ENCODE measurements at regions not wholly inside any gene's neighbourhood (a gene's known extent, or its start where the extent isn't known, plus 50 kb on each side); places are given as distances from the start of the nearest gene placed in this dataset.

DNA sequence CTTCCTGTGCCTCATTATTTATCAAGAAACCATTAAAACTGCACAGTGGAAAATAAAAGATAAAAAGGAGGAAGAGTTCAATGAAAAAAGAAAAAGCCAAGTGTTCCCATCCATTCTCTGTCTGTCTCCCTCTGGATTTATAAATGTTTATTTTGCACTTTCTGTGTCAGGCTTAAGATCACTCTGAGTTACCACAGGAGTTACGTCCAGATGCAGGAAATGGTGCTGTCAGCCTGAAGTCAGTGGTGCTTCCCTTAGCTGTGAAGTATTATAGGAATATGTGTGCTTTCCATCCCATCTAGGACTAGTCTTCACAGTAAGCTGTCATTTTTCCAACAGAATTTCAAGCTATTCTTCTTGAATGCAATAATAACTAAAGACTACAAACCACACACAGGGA, 420.2 kb downstream of the KCTD12 start:
- CTCF ChIA-PET (ENCODE audit: partially characterized antibody): no interaction called here
- no peak for DNase-seq
- Histone ChIP-seq H3K4me3 (ENCODE audit: low read length in 2 of 2) (no peak overlapping the region), H3K27me3 (ENCODE audit: insufficient read depth, low read length) (no peaks in the 10 kb centered on the region), H3K9me3 (ENCODE audit: control insufficient read depth in 1 of 2, low read length in 2 of 2) (no peaks in the 10 kb centered on the region), H3K4me1 (ENCODE audit: insufficient read depth, low read length) (no peaks in the 10 kb centered on the region), H3K27ac (ENCODE audit: low read depth, low read length) (no peak overlapping the region), H3K36me3 (ENCODE audit: insufficient read depth, low read length) (no peaks in the 10 kb centered on the region)
- Mint-ChIP-seq H3K4me1 (no peaks in the 10 kb centered on the region), H3K9me3 (peaks cover 0 to 2% (median 0%) of the 10 kb centered on the region in 8 donors), H3K36me3 (no peaks in the 10 kb centered on the region), H3K27ac (no peak overlapping the region), H3K27me3 (peaks cover 0 to 4% of the 10 kb centered on the region in 2 donors), H3K4me3 (peak overlapping the region in 1 of 8 donors; percentile 17)
- intact Hi-C loops (cut with micrococcal nuclease): no loop called here
- POLR2A ChIA-PET (ENCODE audit: partially characterized antibody): no interaction called here

DNA sequence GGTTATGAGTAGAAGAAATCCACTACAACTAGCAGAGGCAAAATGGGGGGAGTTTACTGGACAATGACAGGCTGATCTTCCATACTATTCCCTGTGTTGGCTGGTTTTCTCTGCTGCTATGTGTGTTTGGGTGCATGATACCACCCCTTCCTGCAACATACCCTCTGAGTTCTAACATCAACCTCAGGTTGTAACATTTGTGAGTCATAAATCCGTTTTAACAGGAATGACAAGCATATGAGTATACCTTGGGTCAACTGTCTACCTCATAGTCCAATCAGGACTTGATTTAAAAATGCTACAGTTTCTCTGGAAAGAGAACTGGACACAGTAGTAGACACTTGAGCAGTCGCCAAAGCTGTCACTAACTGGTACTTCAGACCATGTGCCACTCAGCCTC, 422.9 kb downstream of the KCTD12 start:
- no peak overlapping the region for H3K4me3 Mint-ChIP-seq
- ChIA-PET CTCF (ENCODE audit: partially characterized antibody) (no interaction called here), POLR2A (ENCODE audit: partially characterized antibody) (no interaction called here)

GRCh38 chr13:76461999-76462398, 424.2 kb downstream of the KCTD12 start:
- Histone ChIP-seq H3K27me3 (ENCODE audit: insufficient read depth, low read length) (no peaks in the 10 kb centered on the region), H3K36me3 (ENCODE audit: insufficient read depth, low read length) (no peaks in the 10 kb centered on the region), H3K27ac (ENCODE audit: low read depth, low read length) (no peak overlapping the region), H3K4me3 (ENCODE audit: low read length in 2 of 2) (no peak overlapping the region), H3K9me3 (ENCODE audit: control insufficient read depth in 1 of 2, low read length in 2 of 2) (no peaks in the 10 kb centered on the region), H3K4me1 (ENCODE audit: insufficient read depth, low read length) (no peaks in the 10 kb centered on the region)
- Mint-ChIP-seq H3K4me1 (no peaks in the 10 kb centered on the region), H3K27ac (no peak overlapping the region), H3K4me3 (no peak overlapping the region), H3K36me3 (no peaks in the 10 kb centered on the region), H3K9me3 (no peaks in the 10 kb centered on the region), H3K27me3 (peaks cover 0 to 4% of the 10 kb centered on the region in 2 donors)
- ChIA-PET CTCF (ENCODE audit: partially characterized antibody) (interaction anchor here (0.6 to 1.0 kb wide), 2 partner anchors 10 to 12 kb away, joined by 3 read pairs; no protein-coding TSS in a partner anchor), POLR2A (ENCODE audit: partially characterized antibody) (no interaction called here)
- intact Hi-C loops (cut with micrococcal nuclease): no loop called here
- DNase-seq: no peak

More for the DNA sequence above, 422.9 kb downstream of the KCTD12 start:
- intact Hi-C loops (cut with micrococcal nuclease): no loop called here
- no peaks in the 10 kb centered on the region for H3K4me1 Mint-ChIP-seq
- Histone ChIP-seq H3K36me3 (ENCODE audit: insufficient read depth, low read length) (no peaks in the 10 kb centered on the region), H3K4me1 (ENCODE audit: insufficient read depth, low read length) (no peaks in the 10 kb centered on the region), H3K27me3 (ENCODE audit: insufficient read depth, low read length) (no peaks in the 10 kb centered on the region), H3K9me3 (ENCODE audit: control insufficient read depth in 1 of 2, low read length in 2 of 2) (no peaks in the 10 kb centered on the region), H3K4me3 (ENCODE audit: low read length in 2 of 2) (no peak overlapping the region), H3K27ac (ENCODE audit: low read depth, low read length) (no peak overlapping the region)
- no peaks in the 10 kb centered on the region for H3K9me3 Mint-ChIP-seq
- H3K27ac Mint-ChIP-seq: no peak overlapping the region
- peaks cover 0 to 4% of the 10 kb centered on the region in 2 donors for H3K27me3 Mint-ChIP-seq
- H3K36me3 Mint-ChIP-seq: no peaks in the 10 kb centered on the region
- no peak for DNase-seq

GRCh38 chr13:76461484-76461883, 424.7 kb downstream of the KCTD12 start:
- Mint-ChIP-seq H3K9me3 (no peaks in the 10 kb centered on the region), H3K36me3 (no peaks in the 10 kb centered on the region), H3K4me3 (no peak overlapping the region), H3K4me1 (no peaks in the 10 kb centered on the region), H3K27ac (no peak overlapping the region), H3K27me3 (peaks cover 0 to 4% of the 10 kb centered on the region in 2 donors)
- Histone ChIP-seq H3K9me3 (ENCODE audit: control insufficient read depth in 1 of 2, low read length in 2 of 2) (no peaks in the 10 kb centered on the region), H3K4me1 (ENCODE audit: insufficient read depth, low read length) (no peaks in the 10 kb centered on the region), H3K27ac (ENCODE audit: low read depth, low read length) (no peak overlapping the region), H3K36me3 (ENCODE audit: insufficient read depth, low read length) (no peaks in the 10 kb centered on the region), H3K4me3 (ENCODE audit: low read length in 2 of 2) (no peak overlapping the region), H3K27me3 (ENCODE audit: insufficient read depth, low read length) (no peaks in the 10 kb centered on the region)
- ChIA-PET POLR2A (ENCODE audit: partially characterized antibody) (no interaction called here), CTCF (ENCODE audit: partially characterized antibody) (interaction anchor here (1.0 kb wide), 1 partner anchor 11 kb away, joined by 3 read pairs; no protein-coding TSS in a partner anchor)
- intact Hi-C loops (cut with micrococcal nuclease): no loop called here
- DNase-seq: no peak

- no peak overlapping the region for H3K27ac Mint-ChIP-seq
- no peaks in the 10 kb centered on the region for H3K4me1 Mint-ChIP-seq
- no peaks in the 10 kb centered on the region for H3K4me1 ChIP-seq (ENCODE audit: insufficient read depth, low read length)
- H3K27ac ChIP-seq (ENCODE audit: low read depth, low read length): no peak overlapping the region
- H3K36me3 ChIP-seq (ENCODE audit: insufficient read depth, low read length): no peaks in the 10 kb centered on the region
- H3K27me3 ChIP-seq (ENCODE audit: insufficient read depth, low read length): no peaks in the 10 kb centered on the region
- no peak for DNase-seq
- POLR2A ChIA-PET (ENCODE audit: partially characterized antibody): no interaction called here
- no peak overlapping the region for H3K4me3 Mint-ChIP-seq
- no peaks in the 10 kb centered on the region for H3K36me3 Mint-ChIP-seq
- H3K4me3 ChIP-seq (ENCODE audit: low read length in 2 of 2): no peak overlapping the region
- peaks cover 1 to 6% of the 10 kb centered on the region in 2 donors for H3K27me3 Mint-ChIP-seq
- CTCF ChIA-PET (ENCODE audit: partially characterized antibody): no interaction called here
- no peaks in the 10 kb centered on the region for H3K9me3 Mint-ChIP-seq
- H3K9me3 ChIP-seq (ENCODE audit: control insufficient read depth in 1 of 2, low read length in 2 of 2): no peaks in the 10 kb centered on the region
- intact Hi-C loops (cut with micrococcal nuclease): no loop called here
Observed at GRCh38 chr13:76459863-76460262, 426.3 kb downstream of the KCTD12 start.

DNA sequence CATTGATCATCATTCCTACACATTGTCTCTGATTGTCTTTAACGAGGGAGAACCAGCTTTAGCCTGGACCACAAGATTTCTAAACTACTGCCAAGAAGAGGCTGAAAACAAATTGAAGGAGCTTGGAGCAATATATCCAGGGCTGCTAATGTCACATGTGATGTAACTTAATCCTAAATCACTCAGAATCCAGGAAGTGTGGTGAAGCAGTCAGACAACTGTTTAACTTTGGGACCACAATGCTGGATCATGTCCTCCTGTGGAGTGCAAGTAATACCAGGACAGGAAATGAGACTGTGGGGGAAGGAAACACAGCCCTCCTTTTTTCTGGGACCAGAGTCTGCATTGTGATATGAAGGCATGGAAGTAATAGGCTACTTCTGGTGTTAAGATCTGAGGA, 430.2 kb downstream of the KCTD12 start:
- H3K4me1 Mint-ChIP-seq: no peaks in the 10 kb centered on the region

DNA sequence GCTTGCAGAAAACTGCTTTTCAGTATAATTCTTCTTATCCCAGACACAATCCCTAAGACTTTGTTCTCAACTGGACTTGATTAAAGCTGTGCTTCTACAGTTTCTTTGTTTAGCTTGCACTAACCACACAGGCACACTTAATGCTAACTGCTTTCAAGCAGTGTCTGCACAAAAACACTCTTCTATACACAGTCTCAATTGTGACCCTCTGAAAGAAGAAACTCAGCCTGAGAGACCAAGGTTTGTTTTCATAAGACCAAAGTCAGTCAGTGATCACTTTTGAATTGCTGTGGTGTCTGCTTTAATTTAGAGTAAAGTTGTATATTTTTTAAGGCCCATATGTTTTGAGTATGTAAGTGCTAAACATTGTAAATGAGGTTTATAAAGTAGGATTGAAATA, 431.2 kb downstream of the KCTD12 start:
- Mint-ChIP-seq H3K4me1 (no peaks in the 10 kb centered on the region), H3K4me3 (no peak overlapping the region), H3K27ac (no peak overlapping the region), H3K36me3 (peaks cover 0 to 2% of the 10 kb centered on the region in 2 donors), H3K27me3 (peaks cover 1 to 2% of the 10 kb centered on the region in 2 donors), H3K9me3 (peaks cover 8 to 29% (median 19%) of the 10 kb centered on the region in 8 donors)
- DNase-seq: no peak
- POLR2A ChIA-PET (ENCODE audit: partially characterized antibody): no interaction called here
- CTCF ChIA-PET (ENCODE audit: partially characterized antibody): no interaction called here
- Histone ChIP-seq H3K9me3 (ENCODE audit: control insufficient read depth in 1 of 2, low read length in 2 of 2) (no peaks in the 10 kb centered on the region), H3K27ac (ENCODE audit: low read depth, low read length) (no peak overlapping the region), H3K4me3 (ENCODE audit: low read length in 2 of 2) (no peak overlapping the region), H3K27me3 (ENCODE audit: insufficient read depth, low read length) (no peaks in the 10 kb centered on the region), H3K36me3 (ENCODE audit: insufficient read depth, low read length) (no peaks in the 10 kb centered on the region), H3K4me1 (ENCODE audit: insufficient read depth, low read length) (no peaks in the 10 kb centered on the region)
- intact Hi-C loops (cut with micrococcal nuclease): no loop called here

More for the DNA sequence above, 430.2 kb downstream of the KCTD12 start:
- no peak for DNase-seq
- no peak overlapping the region for H3K4me3 ChIP-seq (ENCODE audit: low read length in 2 of 2)
- CTCF ChIA-PET (ENCODE audit: partially characterized antibody): no interaction called here
- H3K27me3 ChIP-seq (ENCODE audit: insufficient read depth, low read length): no peaks in the 10 kb centered on the region
- no peak overlapping the region for H3K27ac Mint-ChIP-seq
- intact Hi-C loops (cut with micrococcal nuclease): no loop called here
- H3K27me3 Mint-ChIP-seq: peaks cover 1 to 2% of the 10 kb centered on the region in 2 donors
- H3K4me1 ChIP-seq (ENCODE audit: insufficient read depth, low read length): no peaks in the 10 kb centered on the region
- no peaks in the 10 kb centered on the region for H3K36me3 ChIP-seq (ENCODE audit: insufficient read depth, low read length)
- H3K9me3 ChIP-seq (ENCODE audit: control insufficient read depth in 1 of 2, low read length in 2 of 2): no peaks in the 10 kb centered on the region
- H3K27ac ChIP-seq (ENCODE audit: low read depth, low read length): no peak overlapping the region
- peaks cover 5 to 26% (median 16%) of the 10 kb centered on the region in 8 donors for H3K9me3 Mint-ChIP-seq
- H3K4me3 Mint-ChIP-seq: no peak overlapping the region
- POLR2A ChIA-PET (ENCODE audit: partially characterized antibody): no interaction called here
- peaks cover 0 to 2% of the 10 kb centered on the region in 2 donors for H3K36me3 Mint-ChIP-seq

DNA sequence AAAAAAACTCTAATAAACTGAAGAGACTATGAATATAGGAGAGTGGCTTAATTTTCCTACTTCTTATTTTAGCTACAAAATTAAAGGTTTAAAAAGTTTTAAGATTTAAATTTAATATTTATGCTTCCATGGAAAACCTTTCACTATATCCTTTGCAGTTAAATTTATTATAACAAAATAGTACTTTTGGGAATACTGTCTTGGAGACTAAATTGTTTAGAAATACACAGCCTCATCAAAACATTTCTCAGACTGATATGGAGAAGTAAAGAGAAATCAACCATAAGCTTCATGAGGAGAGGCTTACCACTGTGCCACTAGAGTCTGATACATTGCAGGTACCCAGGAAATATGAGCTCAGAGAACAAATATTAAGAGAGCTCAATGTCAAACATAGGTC, 436.5 kb downstream of the KCTD12 start:
- CTCF ChIA-PET (ENCODE audit: partially characterized antibody): no interaction called here
- Mint-ChIP-seq H3K27ac (no peak overlapping the region), H3K4me1 (no peaks in the 10 kb centered on the region), H3K4me3 (no peak overlapping the region), H3K27me3 (peaks cover 0 to 2% of the 10 kb centered on the region in 2 donors), H3K36me3 (peaks cover 0 to 2% of the 10 kb centered on the region in 2 donors), H3K9me3 (peaks cover 8 to 29% (median 19%) of the 10 kb centered on the region in 8 donors)
- Histone ChIP-seq H3K27me3 (ENCODE audit: insufficient read depth, low read length) (no peaks in the 10 kb centered on the region), H3K9me3 (ENCODE audit: control insufficient read depth in 1 of 2, low read length in 2 of 2) (no peaks in the 10 kb centered on the region), H3K4me3 (ENCODE audit: low read length in 2 of 2) (no peak overlapping the region), H3K27ac (ENCODE audit: low read depth, low read length) (no peak overlapping the region), H3K36me3 (ENCODE audit: insufficient read depth, low read length) (no peaks in the 10 kb centered on the region), H3K4me1 (ENCODE audit: insufficient read depth, low read length) (no peaks in the 10 kb centered on the region)
- DNase-seq: no peak
- intact Hi-C loops (cut with micrococcal nuclease): no loop called here
- POLR2A ChIA-PET (ENCODE audit: partially characterized antibody): no interaction called here
